ENCODE measurements at regions not wholly inside any gene's neighbourhood (a gene's known extent, or its start where the extent isn't known, plus 50 kb on each side); places are given as distances from the start of the nearest gene placed in this dataset.

GRCh38 chr10:78481842-78482241, 448.2 kb downstream of the RPS24 start:
- Histone ChIP-seq H3K4me3 (no peak overlapping the region), H3K36me3 (ENCODE audit: insufficient read depth, low read length) (no peaks in the 10 kb centered on the region), H3K27ac (no peak overlapping the region), H3K9ac (ENCODE audit: insufficient read length) (no peak overlapping the region), H3K9me3 (ENCODE audit: low read depth, low read length) (no peaks in the 10 kb centered on the region)
- no peak for TF ChIP-seq EZH2 (IDR thresholded peaks at IDR 0.05)
- no peak for TF ChIP-seq POLR2AphosphoS5 (IDR thresholded peaks at IDR 0.05; ENCODE audit: borderline replicate concordance, low read depth, low read length)
- TF ChIP-seq FOXP2 (optimal IDR thresholded peaks at IDR 0.05; ENCODE audit: control extremely low read depth, extremely low read length, insufficient read depth), result no peak
- no peak for DNase-seq (ENCODE audit: low read depth, low spot score)

- H3K9ac ChIP-seq (ENCODE audit: insufficient read length), result no peak overlapping the region
- no peaks in the 10 kb centered on the region for H3K9me3 ChIP-seq (ENCODE audit: low read depth, low read length)
- no peak for DNase-seq (ENCODE audit: low read depth, low spot score)
- no peak for TF ChIP-seq EZH2 (IDR thresholded peaks at IDR 0.05)
- TF ChIP-seq FOXP2 (optimal IDR thresholded peaks at IDR 0.05; ENCODE audit: control extremely low read depth, extremely low read length, insufficient read depth), result no peak
- H3K36me3 ChIP-seq (ENCODE audit: insufficient read depth, low read length), result no peaks in the 10 kb centered on the region
- no peak overlapping the region for H3K4me3 ChIP-seq
- H3K27ac ChIP-seq, result no peak overlapping the region
Measured at GRCh38 chr10:78483641-78484040, 450.0 kb downstream of the RPS24 start.

DNA sequence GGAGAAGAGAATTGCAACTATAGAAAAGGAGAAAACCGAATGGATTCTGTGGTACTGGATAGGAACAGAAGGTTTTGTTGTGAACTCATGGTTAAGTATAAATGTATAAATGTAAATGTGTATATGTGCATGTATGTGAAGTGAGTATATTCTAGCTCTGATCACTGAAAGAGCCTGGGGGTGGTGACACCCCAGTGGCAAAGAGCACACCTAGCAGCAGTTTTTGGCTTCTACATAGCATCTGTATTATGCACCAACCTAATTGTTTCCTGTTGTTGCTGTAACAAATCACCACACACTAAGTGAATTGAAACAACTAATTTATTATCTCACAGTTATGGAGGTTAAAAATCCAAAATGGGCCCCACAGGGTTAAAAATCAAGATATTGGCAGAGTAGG, 455.4 kb downstream of the RPS24 start:
- no peak overlapping the region for H3K9ac ChIP-seq (ENCODE audit: insufficient read length)
- no peaks in the 10 kb centered on the region for H3K9me3 ChIP-seq (ENCODE audit: low read depth, low read length)
- no peak overlapping the region for H3K4me3 ChIP-seq
- no peak overlapping the region for H3K27ac ChIP-seq
- no peak for TF ChIP-seq POLR2AphosphoS5 (IDR thresholded peaks at IDR 0.05; ENCODE audit: borderline replicate concordance, low read depth, low read length)
- no peak for TF ChIP-seq EZH2 (IDR thresholded peaks at IDR 0.05)
- TF ChIP-seq FOXP2 (optimal IDR thresholded peaks at IDR 0.05; ENCODE audit: control extremely low read depth, extremely low read length, insufficient read depth), result no peak
- H3K36me3 ChIP-seq (ENCODE audit: insufficient read depth, low read length), result no peaks in the 10 kb centered on the region
- no peak for DNase-seq (ENCODE audit: low read depth, low spot score)

DNA sequence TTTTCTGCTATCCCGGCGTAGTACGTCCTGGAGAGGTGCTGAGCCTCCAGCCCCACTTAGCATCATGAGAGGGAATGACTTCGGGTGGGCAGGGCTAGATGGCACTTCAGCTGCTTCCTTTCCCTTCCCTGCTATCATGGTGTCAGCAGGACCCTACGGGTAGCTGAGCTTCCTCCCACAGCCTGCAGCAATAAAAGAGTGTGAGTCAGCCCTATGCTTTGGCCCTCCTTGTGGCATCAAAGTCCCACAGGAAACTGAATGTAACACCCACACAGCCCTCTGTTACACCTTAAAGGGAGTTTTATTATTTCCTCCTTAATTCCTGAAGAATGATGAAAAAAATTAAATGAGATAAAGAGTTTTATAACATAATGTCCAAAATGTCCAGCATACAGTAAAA, 458.1 kb downstream of the RPS24 start:
- TF ChIP-seq EZH2 (IDR thresholded peaks at IDR 0.05), result no peak
- TF ChIP-seq POLR2AphosphoS5 (IDR thresholded peaks at IDR 0.05; ENCODE audit: borderline replicate concordance, low read depth, low read length), result no peak
- no peak for TF ChIP-seq FOXP2 (optimal IDR thresholded peaks at IDR 0.05; ENCODE audit: control extremely low read depth, extremely low read length, insufficient read depth)
- Histone ChIP-seq H3K9ac (ENCODE audit: insufficient read length) (no peak overlapping the region), H3K36me3 (ENCODE audit: insufficient read depth, low read length) (no peaks in the 10 kb centered on the region), H3K9me3 (ENCODE audit: low read depth, low read length) (no peaks in the 10 kb centered on the region), H3K4me3 (no peak overlapping the region), H3K27ac (no peak overlapping the region)
- DNase-seq (ENCODE audit: low read depth, low spot score), result no peak

DNA sequence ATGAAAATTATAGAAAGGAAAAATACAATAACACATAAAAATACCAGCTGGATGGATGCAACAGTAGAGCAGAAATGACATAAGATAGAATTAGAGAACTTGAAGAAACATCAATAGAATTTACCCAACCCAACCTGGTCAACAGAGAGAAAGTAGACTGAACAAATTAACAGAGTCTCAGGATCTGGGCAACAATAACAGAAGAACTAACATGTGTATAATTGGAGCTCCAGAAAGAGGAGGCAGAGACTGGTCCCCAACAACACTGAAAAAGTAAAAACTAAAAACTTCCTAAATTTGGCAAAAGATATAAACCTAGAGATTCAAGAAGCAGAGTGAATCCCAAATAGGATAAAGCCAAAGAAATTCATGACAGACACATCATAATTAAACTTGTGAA, 458.8 kb downstream of the RPS24 start:
- Histone ChIP-seq H3K9ac (ENCODE audit: insufficient read length) (no peak overlapping the region), H3K27ac (no peak overlapping the region), H3K4me3 (no peak overlapping the region), H3K9me3 (ENCODE audit: low read depth, low read length) (no peaks in the 10 kb centered on the region), H3K36me3 (ENCODE audit: insufficient read depth, low read length) (no peaks in the 10 kb centered on the region)
- no peak for DNase-seq (ENCODE audit: low read depth, low spot score)
- TF ChIP-seq POLR2AphosphoS5 (IDR thresholded peaks at IDR 0.05; ENCODE audit: borderline replicate concordance, low read depth, low read length) (no peak), EZH2 (IDR thresholded peaks at IDR 0.05) (no peak), FOXP2 (optimal IDR thresholded peaks at IDR 0.05; ENCODE audit: control extremely low read depth, extremely low read length, insufficient read depth) (no peak)

- no peak overlapping the region for H3K27ac ChIP-seq
Measured at GRCh38 chr10:78494179-78494578, 460.5 kb downstream of the RPS24 start.

GRCh38 chr10:78502210-78502936, 468.7 kb downstream of the RPS24 start:
- Histone ChIP-seq H3K9ac (ENCODE audit: insufficient read length) (no peak overlapping the region), H3K27ac (no peak overlapping the region), H3K4me3 (no peak overlapping the region), H3K9me3 (ENCODE audit: low read depth, low read length) (no peaks in the 10 kb centered on the region), H3K36me3 (ENCODE audit: insufficient read depth, low read length) (no peaks in the 10 kb centered on the region)
- no peak for DNase-seq (ENCODE audit: low read depth, low spot score)
- TF ChIP-seq POLR2AphosphoS5 (IDR thresholded peaks at IDR 0.05; ENCODE audit: borderline replicate concordance, low read depth, low read length) (no peak), FOXP2 (optimal IDR thresholded peaks at IDR 0.05; ENCODE audit: control extremely low read depth, extremely low read length, insufficient read depth) (no peak), EZH2 (IDR thresholded peaks at IDR 0.05) (no peak)

More at GRCh38 chr10:78494179-78494578, 460.5 kb downstream of the RPS24 start:
- Histone ChIP-seq H3K4me3 (no peak overlapping the region), H3K9ac (ENCODE audit: insufficient read length) (no peak overlapping the region), H3K36me3 (ENCODE audit: insufficient read depth, low read length) (no peaks in the 10 kb centered on the region), H3K9me3 (ENCODE audit: low read depth, low read length) (no peaks in the 10 kb centered on the region)
- TF ChIP-seq EZH2 (IDR thresholded peaks at IDR 0.05) (no peak), POLR2AphosphoS5 (IDR thresholded peaks at IDR 0.05; ENCODE audit: borderline replicate concordance, low read depth, low read length) (no peak), FOXP2 (optimal IDR thresholded peaks at IDR 0.05; ENCODE audit: control extremely low read depth, extremely low read length, insufficient read depth) (no peak)
- DNase-seq (ENCODE audit: low read depth, low spot score), result no peak

DNA sequence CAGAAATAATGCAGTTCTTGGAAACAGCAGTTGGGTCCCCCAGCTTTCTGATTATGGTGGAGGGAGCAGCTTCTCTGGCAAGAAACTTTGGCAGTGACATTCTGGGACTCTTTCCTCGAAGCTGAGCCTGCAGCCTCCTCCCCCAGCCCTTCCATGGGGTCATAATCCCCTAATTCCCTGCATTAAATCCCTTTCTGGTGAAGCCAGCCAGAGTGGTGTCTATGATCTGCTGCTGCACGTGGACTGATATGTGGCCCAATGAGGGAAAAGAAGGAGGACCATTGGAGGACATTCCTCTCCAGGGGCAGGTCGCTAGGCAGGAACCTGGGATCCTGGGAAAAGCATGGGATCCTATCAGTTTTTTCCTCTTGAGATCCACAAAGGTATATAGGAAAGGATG, 470.5 kb downstream of the RPS24 start:
- DNase-seq (ENCODE audit: low read depth, low spot score), result no peak
- no peak overlapping the region for H3K9ac ChIP-seq (ENCODE audit: insufficient read length)
- no peak overlapping the region for H3K27ac ChIP-seq
- no peaks in the 10 kb centered on the region for H3K36me3 ChIP-seq (ENCODE audit: insufficient read depth, low read length)
- TF ChIP-seq POLR2AphosphoS5 (IDR thresholded peaks at IDR 0.05; ENCODE audit: borderline replicate concordance, low read depth, low read length), result no peak
- TF ChIP-seq FOXP2 (optimal IDR thresholded peaks at IDR 0.05; ENCODE audit: control extremely low read depth, extremely low read length, insufficient read depth), result no peak
- no peaks in the 10 kb centered on the region for H3K9me3 ChIP-seq (ENCODE audit: low read depth, low read length)
- no peak overlapping the region for H3K4me3 ChIP-seq

DNA sequence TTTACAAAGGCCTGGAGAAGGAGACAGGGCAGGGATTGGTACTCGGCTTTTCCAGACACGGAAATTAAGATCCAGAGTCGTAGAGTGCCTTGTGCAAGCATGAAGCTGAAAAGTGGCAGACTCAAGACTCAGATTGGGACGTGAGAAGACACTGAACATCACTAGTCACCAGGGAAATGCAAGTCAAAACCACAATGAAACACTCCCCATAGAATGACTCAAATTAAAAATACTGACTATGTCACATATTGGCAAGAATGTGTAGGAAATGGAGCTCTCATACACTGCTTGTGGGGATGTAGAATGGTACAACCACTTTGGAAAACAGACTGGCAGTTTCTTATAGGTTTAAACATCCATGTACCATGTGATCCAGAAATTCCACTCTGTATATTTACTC, 472.0 kb downstream of the RPS24 start:
- no peak overlapping the region for H3K9ac ChIP-seq (ENCODE audit: insufficient read length)
- H3K4me3 ChIP-seq, result no peak overlapping the region
- no peak overlapping the region for H3K27ac ChIP-seq
- H3K36me3 ChIP-seq (ENCODE audit: insufficient read depth, low read length), result no peaks in the 10 kb centered on the region
- TF ChIP-seq EZH2 (IDR thresholded peaks at IDR 0.05) (no peak), POLR2AphosphoS5 (IDR thresholded peaks at IDR 0.05; ENCODE audit: borderline replicate concordance, low read depth, low read length) (no peak), FOXP2 (optimal IDR thresholded peaks at IDR 0.05; ENCODE audit: control extremely low read depth, extremely low read length, insufficient read depth) (no peak)
- H3K9me3 ChIP-seq (ENCODE audit: low read depth, low read length), result no peaks in the 10 kb centered on the region
- DNase-seq (ENCODE audit: low read depth, low spot score), result no peak

Data from SK-N-MC (cell line).